GM12878 (cell line): ENCODE measurements at regions not wholly inside any gene's neighbourhood (a gene's known extent, or its start where the extent isn't known, plus 50 kb on each side); places are given as distances from the start of the nearest gene placed in this dataset.

ENCODE experiments used
- ATAC-seq: fragments of 200-7000 bp; cut with Tn5 transposase; 3 replicates; pipeline ENCODE4 v1.9.1; 2020; ENCODE audit warnings: mild to moderate bottlenecking, moderate library complexity
- BruUV-seq: library from RNA; stranded (reverse); fragments of 400-500 nt; replicated peaks from 2 replicates; lab custom pipeline; 2021; lab: Mats Ljungman, UMichigan
- CTCF ChIA-PET: fragments of 300-600 bp; sonication (Branson Sonifier 250); formaldehyde crosslinking; extraction: SDS; loops from one replicate; lab custom pipeline; 2021; ENCODE audit warnings: inconsistent platforms; lab: Yijun Ruan, JAX
- POLR2A ChIA-PET: fragments of 350-600 bp; formaldehyde crosslinking; extraction: SDS; loops from one replicate; lab custom pipeline; 2021; ENCODE audit warnings: inconsistent platforms; lab: Charles Lee
- RAD21 ChIA-PET: fragments of 300-600 bp; sonication (Branson Sonifier 250); formaldehyde crosslinking; loops from one replicate; lab custom pipeline; 2023; ENCODE audit warnings: antibody characterized with exemption; ENCODE audit not compliant: unreplicated experiment; lab: Charles Lee
- SMC1A ChIA-PET: fragments of 300-600 bp; sonication (Branson Sonifier 250); formaldehyde crosslinking; loops from one replicate; lab custom pipeline; 2023; ENCODE audit not compliant: unreplicated experiment, uncharacterized antibody; lab: Charles Lee
- DNase-seq: peaks from one replicate; pipeline ENCODE4 v3.0.0-alpha.2; 2011; ENCODE audit warnings: low read depth, low spot score
- FAIRE-seq: peaks from 3 replicates; lab custom pipeline; 2011; peaks lifted over from hg19 to GRCh38; lab: Jason Lieb, UNC
- H2AFZ ChIP-seq: 2 replicates; pipeline ENCODE4 v1.6.0; 2011; ENCODE audit warnings: low read depth, low read length, control low read depth; ENCODE audit not compliant: control insufficient read depth
- H3K27ac ChIP-seq: 2 replicates; pipeline ENCODE4 v1.5.1; 2011; ENCODE audit warnings: control low read depth; ENCODE audit not compliant: control insufficient read depth, insufficient read depth
- H3K27me3 ChIP-seq, 2 experiments: replicated peaks in 1 of 2; 2 replicates each; pipeline versions ENCODE4 v1.6.0 to v1.6.1; 2011; ENCODE audit warnings: low read length in 1 of 2; ENCODE audit not compliant: control insufficient read depth in 2 of 2, insufficient read depth in 2 of 2
- H3K36me3 ChIP-seq, 2 experiments: 2 replicates each; pipeline ENCODE4 v1.5.1; 2011; ENCODE audit warnings: low read length in 1 of 2; ENCODE audit not compliant: control insufficient read depth in 2 of 2, insufficient read depth in 2 of 2
- H3K4me1 ChIP-seq: 2 replicates; pipeline ENCODE4 v1.6.1; 2011; ENCODE audit warnings: mild to moderate bottlenecking, low read length, moderate library complexity, mixed read lengths; ENCODE audit not compliant: control insufficient read depth, insufficient read depth
- H3K4me2 ChIP-seq: 2 replicates; pipeline ENCODE4 v1.6.0; 2011; ENCODE audit warnings: control low read depth; ENCODE audit not compliant: control insufficient read depth, insufficient read depth
- H3K4me3 ChIP-seq: fragments of 200-600 bp; sonication (generic); 2 replicates; pipeline ENCODE4 v1.5.1; 2016
- H3K79me2 ChIP-seq: 2 replicates; pipeline ENCODE4 v1.6.0; 2011; ENCODE audit warnings: low read length; ENCODE audit not compliant: control insufficient read depth, insufficient read depth
- H3K9ac ChIP-seq: 2 replicates; pipeline ENCODE4 v1.8.0; 2011; ENCODE audit warnings: low read length, control low read depth, mixed read lengths; ENCODE audit not compliant: control insufficient read depth, insufficient read depth
- H3K9me3 ChIP-seq: replicated peaks from 3 replicates; pipeline ENCODE4 v1.5.1; 2011; ENCODE audit warnings: mild to moderate bottlenecking, low read length; ENCODE audit not compliant: control insufficient read depth, insufficient read depth
- H4K20me1 ChIP-seq: 2 replicates; pipeline ENCODE4 v1.6.0; 2011; ENCODE audit not compliant: control insufficient read depth, insufficient read depth
- EGR1 ChIP-seq, 2 experiments: IDR thresholded peaks; 1 replicate in 1 of 2; 2 replicates in 1 of 2; pipeline ENCODE4 v1.6.1; 2011 to 2012; ENCODE audit warnings: low read depth in 2 of 2, low read length in 2 of 2, borderline replicate concordance in 1 of 2, mild to moderate bottlenecking in 1 of 2, moderate library complexity in 1 of 2
- EZH2 ChIP-seq: IDR thresholded peaks from 2 replicates; pipeline ENCODE4 v1.6.1; 2012; ENCODE audit warnings: low read depth, mild to moderate bottlenecking, control low read depth, inconsistent platforms, low read length, borderline replicate concordance; ENCODE audit not compliant: control insufficient read depth
- FOS ChIP-seq: IDR thresholded peaks from 3 replicates; pipeline ENCODE4 v1.6.1; 2011; ENCODE audit warnings: borderline replicate concordance; ENCODE audit not compliant: insufficient read length; ENCODE audit errors: extremely low read depth
- HDGF ChIP-seq: fragments of 450-650 bp; IDR thresholded peaks from 2 replicates; pipeline ENCODE4 v1.6.1; 2016; ENCODE audit warnings: antibody characterized with exemption
- IRF4 ChIP-seq: IDR thresholded peaks from 2 replicates; pipeline ENCODE4 v1.6.1; 2011; ENCODE audit warnings: low read depth, low read length
- JUND ChIP-seq: IDR thresholded peaks from 2 replicates; pipeline ENCODE4 v1.6.1; 2012; ENCODE audit warnings: low read depth, mild to moderate bottlenecking, low read length, improper control_type of control experiment, moderate library complexity
- KAT2A ChIP-seq: conservative IDR thresholded peaks from 2 replicates; pipeline ENCODE4 v1.6.1; 2011; ENCODE audit warnings: low read depth, low read length; ENCODE audit not compliant: control insufficient read depth
- LARP7 ChIP-seq: fragments of 450-650 bp; IDR thresholded peaks from 2 replicates; pipeline ENCODE4 v1.6.1; 2017; ENCODE audit warnings: mild to moderate bottlenecking
- NFIC ChIP-seq: IDR thresholded peaks from 2 replicates; pipeline ENCODE4 v1.6.1; 2012; ENCODE audit warnings: low read depth, mild to moderate bottlenecking, inconsistent platforms, low read length, moderate library complexity
- POLR2AphosphoS2 ChIP-seq: IDR thresholded peaks from 2 replicates; pipeline ENCODE4 v1.6.1; 2011; ENCODE audit warnings: low read depth, mild to moderate bottlenecking, low read length, improper control_type of control experiment, moderate library complexity
- RAD21 ChIP-seq: IDR thresholded peaks from 2 replicates; pipeline ENCODE4 v1.6.1; 2011; ENCODE audit warnings: mild to moderate bottlenecking, low read depth, low read length, moderate library complexity; ENCODE audit not compliant: insufficient read depth
- RBBP5 ChIP-seq: fragments of 200-600 bp; sonication (generic); conservative IDR thresholded peaks from 2 replicates; pipeline ENCODE4 v1.6.1; 2016
- RELB ChIP-seq: fragments of 450-650 bp; IDR thresholded peaks from 2 replicates; pipeline ENCODE4 v1.6.1; 2017; ENCODE audit warnings: low read depth, mild to moderate bottlenecking, moderate library complexity
- SMAD1 ChIP-seq: fragments of 450-650 bp; IDR thresholded peaks from 2 replicates; pipeline ENCODE4 v1.6.1; 2018; ENCODE audit warnings: mild to moderate bottlenecking, low read depth; ENCODE audit not compliant: partially characterized antibody
- SMAD5 ChIP-seq: IDR thresholded peaks from 2 replicates; pipeline ENCODE4 v1.6.1; 2016; ENCODE audit warnings: antibody characterized with exemption, low read depth
- TCF3 ChIP-seq: IDR thresholded peaks from 2 replicates; pipeline ENCODE4 v1.6.1; 2012; ENCODE audit warnings: low read depth, mild to moderate bottlenecking, low read length, borderline replicate concordance; ENCODE audit not compliant: insufficient read depth
- ZBTB4 ChIP-seq: fragments of 450-650 bp; formaldehyde crosslinking; IDR thresholded peaks from 2 replicates; pipeline ENCODE4 v1.4.0; 2022; ENCODE audit warnings: mild to moderate bottlenecking, moderate library complexity
- WGBS: methylation state at CpG from one replicate; pipeline ENCODE4 v1.1.6; 2016; ENCODE audit warnings: low lambda C conversion rate; ENCODE audit not compliant: insufficient replicate concordance, insufficient coverage; ENCODE audit errors: missing lambda C conversion rate; 5-methylcytosine and 5-hydroxymethylcytosine counted together
- in situ Hi-C: fragments of 300-500 bp; cut with MboI; formaldehyde crosslinking; loops from 9 replicates; pipeline ENCODE4 v1.14.3; 2018; ENCODE audit warnings: mixed read lengths
- intact Hi-C: fragments of 100-400 bp; cut with micrococcal nuclease; formaldehyde crosslinking; loops from one replicate; pipeline ENCODE4 v1.14.2; 2022; ENCODE audit not compliant: unreplicated experiment
- TF ChIP-seq, protein P1 (sequence below), 3 experiments: IDR thresholded peaks in 2 of 3; conservative IDR thresholded peaks in 1 of 3; 2 replicates each; pipeline ENCODE4 v1.5.1; 2011; ENCODE audit warnings: low read depth in 3 of 3, low read length in 3 of 3, mild to moderate bottlenecking in 3 of 3, control low read depth in 2 of 3, moderate library complexity in 2 of 3, inconsistent platforms in 1 of 3, mixed read lengths in 1 of 3; ENCODE audit not compliant: control insufficient read depth in 2 of 3, insufficient read depth in 1 of 3; ENCODE audit errors: extremely low read depth in 1 of 3

DNA sequence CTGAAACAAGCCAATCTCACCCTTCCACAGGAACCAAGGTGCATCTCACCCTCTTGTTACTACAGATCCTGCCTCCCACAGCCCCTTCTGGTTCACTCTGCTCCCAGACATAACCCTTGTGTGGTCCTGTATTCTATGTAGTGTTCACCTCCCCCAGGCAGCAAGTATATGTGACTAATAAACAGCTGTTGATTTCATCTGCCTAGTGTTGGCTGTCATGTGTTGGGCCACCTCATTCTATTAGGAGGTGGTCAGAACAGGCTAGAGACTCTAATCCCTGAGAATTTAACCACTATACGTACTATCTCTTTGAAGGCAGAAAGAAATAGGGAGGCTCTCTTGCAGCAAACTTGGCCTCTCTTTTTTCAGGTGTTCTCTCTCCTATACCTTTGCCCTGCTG lies 134.3 kb upstream of the RPL34 start:
- H3K27me3 ChIP-seq, result no peaks in the 10 kb centered on the region
- in situ Hi-C loops, result no loop called here
- no peak for TF ChIP-seq RAD21
- no peak for TF ChIP-seq HDGF
- TF ChIP-seq LARP7, result no peak
- TF ChIP-seq EGR1 (IDR thresholded peaks at IDR 0.05; ENCODE audit: borderline replicate concordance in 1 of 2, low read depth in 2 of 2, low read length in 2 of 2), result no peak
- TF ChIP-seq, protein P1, sequence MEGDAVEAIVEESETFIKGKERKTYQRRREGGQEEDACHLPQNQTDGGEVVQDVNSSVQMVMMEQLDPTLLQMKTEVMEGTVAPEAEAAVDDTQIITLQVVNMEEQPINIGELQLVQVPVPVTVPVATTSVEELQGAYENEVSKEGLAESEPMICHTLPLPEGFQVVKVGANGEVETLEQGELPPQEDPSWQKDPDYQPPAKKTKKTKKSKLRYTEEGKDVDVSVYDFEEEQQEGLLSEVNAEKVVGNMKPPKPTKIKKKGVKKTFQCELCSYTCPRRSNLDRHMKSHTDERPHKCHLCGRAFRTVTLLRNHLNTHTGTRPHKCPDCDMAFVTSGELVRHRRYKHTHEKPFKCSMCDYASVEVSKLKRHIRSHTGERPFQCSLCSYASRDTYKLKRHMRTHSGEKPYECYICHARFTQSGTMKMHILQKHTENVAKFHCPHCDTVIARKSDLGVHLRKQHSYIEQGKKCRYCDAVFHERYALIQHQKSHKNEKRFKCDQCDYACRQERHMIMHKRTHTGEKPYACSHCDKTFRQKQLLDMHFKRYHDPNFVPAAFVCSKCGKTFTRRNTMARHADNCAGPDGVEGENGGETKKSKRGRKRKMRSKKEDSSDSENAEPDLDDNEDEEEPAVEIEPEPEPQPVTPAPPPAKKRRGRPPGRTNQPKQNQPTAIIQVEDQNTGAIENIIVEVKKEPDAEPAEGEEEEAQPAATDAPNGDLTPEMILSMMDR (IDR thresholded peaks at IDR 0.05 in 2 of 3, conservative IDR thresholded peaks at IDR 0.05 in 1 of 3; ENCODE audit: control insufficient read depth in 2 of 3, extremely low read depth in 1 of 3, insufficient read depth in 1 of 3, low read depth in 3 of 3, low read length in 3 of 3), result no peak
- TF ChIP-seq RBBP5, result no peak
- no peak for TF ChIP-seq TCF3
- TF ChIP-seq IRF4, result no peak
- TF ChIP-seq JUND, result no peak
- no peak for TF ChIP-seq RELB
- no peak for TF ChIP-seq ZBTB4 (CRISPR knock-in tag)
- TF ChIP-seq FOS, result no peak
- TF ChIP-seq SMAD1, result no peak
- no peak for TF ChIP-seq POLR2AphosphoS2
- TF ChIP-seq KAT2A, result no peak
- TF ChIP-seq NFIC, result no peak
- no peak for TF ChIP-seq EZH2
- no peak for TF ChIP-seq SMAD5
- DNase-seq, result no peak
- BruUV-seq, result no TSS peak
- no peaks in the 10 kb centered on the region for H3K36me3 ChIP-seq
- H3K27ac ChIP-seq, result no peak overlapping the region
- ChIA-PET CTCF (no interaction called here), RAD21 (no interaction called here), POLR2A (no interaction called here), SMC1A (no interaction called here)
- ATAC-seq, result no peak
- no peak overlapping the region for H3K4me2 ChIP-seq
- no peaks in the 10 kb centered on the region for H3K79me2 ChIP-seq
- intact Hi-C loops, result no loop called here
- H2AFZ ChIP-seq, result no peak overlapping the region
- H3K4me1 ChIP-seq, result no peaks in the 10 kb centered on the region
- 84% methylated on average over 1 of the region's 1 CpG for WGBS
- H3K9ac ChIP-seq, result no peak overlapping the region
- no peaks in the 10 kb centered on the region for H3K9me3 ChIP-seq
- no peak for FAIRE-seq
- H3K4me3 ChIP-seq, result no peak overlapping the region
- no peaks in the 10 kb centered on the region for H4K20me1 ChIP-seq
